ENCODE measurements at regions not wholly inside any gene's neighbourhood (a gene's known extent, or its start where the extent isn't known, plus 50 kb on each side); places are given as distances from the start of the nearest gene placed in this dataset.
"Not testable (repeated sequence)": the region's sequence is repeated elsewhere in the genome, so short reads cannot be mapped to it uniquely, and the experiment has no call there.

DNA sequence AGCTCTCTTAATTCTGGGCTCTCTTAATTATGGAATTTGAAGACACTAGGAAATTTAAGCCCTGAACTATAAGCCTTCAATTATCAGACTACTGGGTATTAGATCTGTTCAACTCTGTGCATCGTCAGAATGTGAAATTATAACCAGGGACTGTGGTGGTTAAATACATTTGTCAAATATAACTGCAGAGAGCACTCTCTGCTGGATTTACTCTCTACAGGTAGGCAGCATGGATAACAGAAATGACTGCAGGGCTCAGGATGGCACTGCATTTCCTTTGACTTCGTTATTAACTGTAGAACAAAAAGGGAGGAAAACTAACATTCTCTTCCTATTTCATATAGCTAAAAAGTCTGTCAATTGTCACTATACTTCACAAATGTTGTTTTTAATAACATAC lies 310.1 kb upstream of the RASGEF1B start:
- DNase-seq (ENCODE audit: low read depth in 2 of 2): no peak

DNA sequence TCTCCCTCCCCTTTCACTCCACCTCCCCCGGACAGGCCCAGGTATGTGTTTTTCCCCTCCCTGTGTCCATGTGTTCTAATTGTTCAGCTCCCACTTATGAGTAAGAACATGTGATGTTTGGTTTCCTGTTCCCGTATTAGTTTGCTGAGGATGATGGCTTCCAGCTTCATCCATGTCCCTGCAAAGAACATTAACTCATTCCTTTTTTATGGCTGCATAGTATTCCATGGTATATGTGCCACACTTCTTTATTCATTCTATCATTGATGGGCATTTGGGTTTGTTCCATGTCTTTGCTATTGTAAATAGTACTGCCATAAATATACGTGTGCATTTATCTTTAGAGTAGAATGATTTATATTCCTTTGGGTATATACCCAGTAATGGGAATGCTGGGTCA lies 306.0 kb upstream of the RASGEF1B start:
- not testable (repeated sequence) for DNase-seq (ENCODE audit: low read depth in 2 of 2)

DNA sequence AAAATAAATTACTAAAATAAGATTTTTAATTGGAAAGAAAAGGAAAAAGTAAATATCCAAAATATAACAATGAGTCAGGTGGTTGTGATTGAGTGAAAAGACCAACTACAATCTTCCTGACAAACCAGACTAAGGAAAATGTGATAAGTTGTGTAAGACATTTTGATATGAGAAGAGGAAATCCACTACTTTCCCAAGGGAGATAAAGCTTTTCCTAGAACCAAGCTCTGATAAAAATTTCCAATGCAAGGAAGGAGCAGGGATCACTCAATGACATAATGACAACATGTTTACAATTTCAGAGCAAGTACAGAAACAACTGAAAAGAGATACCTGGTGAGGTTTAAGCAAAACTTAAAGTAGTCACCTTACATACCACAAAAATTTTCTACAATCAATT lies 305.1 kb upstream of the RASGEF1B start:
- DNase-seq (ENCODE audit: low read depth in 2 of 2): no peak

DNA sequence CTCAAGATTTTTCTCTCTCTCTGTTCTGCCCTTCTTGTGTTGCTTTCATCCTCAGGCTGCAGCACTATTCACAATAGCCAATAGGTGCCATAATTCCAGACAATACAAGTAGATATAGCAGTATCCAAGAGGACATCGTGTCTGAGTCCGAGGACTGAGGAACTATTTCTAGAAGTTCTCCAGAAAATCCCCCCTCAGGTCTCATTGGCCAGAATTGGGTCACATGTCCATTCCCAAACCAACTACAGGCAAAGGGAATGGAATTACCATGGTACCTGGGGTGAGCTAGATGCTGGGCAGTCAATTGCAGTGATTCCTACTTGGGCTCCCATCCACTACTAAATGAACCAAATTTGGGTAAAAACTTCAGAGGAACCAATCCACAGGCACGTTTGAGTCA lies 301.9 kb upstream of the RASGEF1B start:
- DNase-seq (ENCODE audit: low read depth in 2 of 2): no peak

DNA sequence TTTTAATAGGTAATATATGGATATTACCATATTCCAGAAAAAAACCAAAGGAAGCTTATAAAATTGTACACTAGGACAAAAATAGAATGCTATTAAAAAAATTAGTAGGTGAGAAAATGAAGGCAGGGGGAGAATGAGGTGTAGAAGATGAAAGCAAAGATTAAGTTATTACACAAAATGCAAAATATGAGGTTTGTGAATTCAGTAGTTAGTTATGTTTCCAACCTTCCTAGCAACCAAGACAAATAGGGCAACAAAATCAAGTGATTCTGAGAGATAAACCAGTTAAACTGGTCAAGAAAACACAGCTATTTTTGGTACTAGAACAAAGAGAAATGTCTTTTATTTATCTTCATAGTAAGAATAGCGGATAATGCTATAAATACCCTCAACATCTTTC lies 300.0 kb upstream of the RASGEF1B start:
- no peak for DNase-seq (ENCODE audit: low read depth in 2 of 2)

DNA sequence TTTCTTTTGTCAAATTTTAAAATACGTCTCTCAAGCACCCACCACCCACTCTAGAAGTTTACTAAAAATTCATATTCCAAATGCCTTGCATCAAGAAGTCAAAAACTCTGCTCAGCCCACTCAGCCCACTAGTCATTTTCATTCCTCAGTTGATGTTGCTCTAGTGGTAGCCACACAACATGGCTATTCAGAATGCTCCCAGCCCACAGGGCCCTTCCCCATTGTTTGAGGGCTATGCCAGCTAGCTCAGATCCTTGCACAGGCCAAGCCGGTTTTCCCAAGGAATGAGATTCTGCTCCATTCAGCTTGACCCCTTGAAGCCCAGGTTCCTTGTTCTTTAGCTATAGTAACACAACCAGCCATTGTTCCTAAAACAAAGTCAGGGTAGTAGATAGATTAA lies 297.5 kb upstream of the RASGEF1B start:
- no peak for DNase-seq (ENCODE audit: low read depth in 2 of 2)

DNA sequence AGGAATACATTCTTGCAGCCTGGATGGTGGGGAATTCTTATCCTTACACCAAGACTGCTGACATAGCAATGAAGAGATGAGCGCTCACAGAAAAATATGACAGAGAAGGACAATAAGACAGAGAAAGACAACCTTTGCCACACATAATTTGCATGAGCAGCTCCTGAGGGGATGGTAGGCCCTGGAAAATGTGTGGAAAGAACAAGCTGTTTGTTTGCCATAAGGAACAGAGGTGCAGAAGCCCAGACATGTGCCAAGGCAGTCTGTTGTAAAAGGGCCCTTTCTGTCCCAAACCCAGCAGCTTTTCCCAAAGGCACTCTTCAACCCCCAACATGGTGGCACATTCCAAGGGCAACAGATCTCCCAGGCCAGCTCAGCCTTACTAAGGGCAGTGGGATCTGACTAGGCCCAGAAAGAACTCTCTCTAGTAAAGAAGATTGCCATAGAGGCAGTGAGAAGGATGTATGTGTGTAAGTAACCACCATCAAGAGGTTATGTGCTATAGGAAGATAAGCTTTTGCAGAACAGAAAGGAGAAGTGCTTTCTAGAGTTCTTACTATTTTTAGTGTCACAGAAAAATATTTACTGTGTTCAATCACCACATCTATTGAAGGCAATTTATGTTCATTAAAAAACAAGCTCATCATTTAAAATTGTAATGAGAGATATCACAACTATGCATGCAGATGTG lies 287.0 kb upstream of the RASGEF1B start:
- DNase-seq (ENCODE audit: low read depth in 2 of 2): no peak

DNA sequence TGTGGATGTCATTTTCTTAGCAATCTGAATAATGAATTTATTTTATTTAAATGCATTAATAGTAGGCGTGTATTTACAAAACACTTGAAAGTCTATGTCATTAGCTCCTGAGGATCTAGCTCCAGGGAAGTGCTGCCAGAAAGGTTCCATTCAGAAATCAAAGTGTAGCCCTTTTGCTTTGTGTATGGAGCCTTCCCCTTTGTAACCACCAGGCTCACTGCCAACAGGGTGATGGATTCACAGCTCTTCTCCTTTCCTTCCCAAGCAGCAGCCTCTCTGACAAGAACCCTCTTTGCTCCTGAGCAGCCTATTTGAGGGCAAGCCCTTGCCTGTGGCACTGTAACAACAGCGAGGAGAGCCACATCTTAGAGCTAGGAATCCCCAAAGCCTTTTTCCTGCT lies 286.0 kb upstream of the RASGEF1B start:
- DNase-seq (ENCODE audit: low read depth in 2 of 2): no peak

DNA sequence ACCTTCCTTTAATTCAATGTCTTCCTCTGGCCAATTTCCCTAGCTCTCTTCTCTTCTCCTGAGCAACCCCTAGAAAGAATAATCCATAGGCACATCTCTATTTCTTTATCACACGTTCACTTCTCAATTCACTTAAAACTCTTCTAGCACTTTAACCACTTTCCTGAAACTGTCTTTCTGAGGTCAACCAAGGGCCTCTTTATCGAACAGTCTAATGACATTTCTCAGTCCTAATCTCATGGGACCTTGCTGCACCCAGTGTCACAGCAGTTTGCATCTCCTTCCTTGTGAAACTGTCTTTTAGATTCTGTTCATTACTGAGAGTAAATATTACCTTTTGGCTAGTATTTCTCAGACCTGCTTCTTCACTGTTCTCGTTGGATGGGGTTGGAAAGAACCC lies 285.3 kb upstream of the RASGEF1B start:
- DNase-seq (ENCODE audit: low read depth in 2 of 2): no peak

DNA sequence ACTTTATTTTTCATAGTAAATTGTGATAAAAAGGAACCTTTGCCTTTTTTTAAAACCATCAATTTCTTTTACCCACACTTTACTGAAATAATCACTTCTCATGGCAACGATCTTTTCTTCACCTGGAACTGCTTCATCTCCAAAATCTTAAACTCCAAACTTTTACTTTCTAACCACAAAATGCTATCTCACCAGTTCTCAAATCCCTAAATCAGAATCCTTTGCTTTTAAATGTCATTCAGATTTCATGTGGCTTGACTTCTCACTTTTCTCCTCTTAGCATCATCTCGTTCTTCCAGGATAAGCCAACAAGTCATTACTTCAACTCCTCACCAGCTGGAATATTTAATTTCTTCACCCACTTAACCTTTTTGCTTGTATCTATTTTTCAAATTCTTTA lies 284.3 kb upstream of the RASGEF1B start:
- no peak for DNase-seq (ENCODE audit: low read depth in 2 of 2)

DNA sequence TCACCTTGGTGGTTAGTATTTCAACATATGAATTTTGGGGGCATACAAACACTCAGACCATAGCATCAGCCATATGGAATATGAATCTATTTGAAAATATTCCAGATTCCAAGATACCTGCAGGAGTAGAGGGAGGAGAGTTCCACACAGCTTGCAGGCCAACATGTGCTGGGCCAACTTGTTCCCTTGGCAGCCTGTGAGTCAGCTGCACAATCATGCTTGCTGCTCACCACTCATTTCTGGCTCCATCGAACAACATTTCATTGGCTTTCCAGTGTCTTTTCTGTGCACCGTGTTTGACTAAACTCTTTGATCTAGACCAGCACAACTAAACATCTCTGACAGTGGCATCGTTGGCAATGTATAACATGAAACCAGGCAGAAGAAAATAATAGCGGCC lies 282.5 kb upstream of the RASGEF1B start:
- DNase-seq (ENCODE audit: low read depth in 2 of 2): no peak

DNA sequence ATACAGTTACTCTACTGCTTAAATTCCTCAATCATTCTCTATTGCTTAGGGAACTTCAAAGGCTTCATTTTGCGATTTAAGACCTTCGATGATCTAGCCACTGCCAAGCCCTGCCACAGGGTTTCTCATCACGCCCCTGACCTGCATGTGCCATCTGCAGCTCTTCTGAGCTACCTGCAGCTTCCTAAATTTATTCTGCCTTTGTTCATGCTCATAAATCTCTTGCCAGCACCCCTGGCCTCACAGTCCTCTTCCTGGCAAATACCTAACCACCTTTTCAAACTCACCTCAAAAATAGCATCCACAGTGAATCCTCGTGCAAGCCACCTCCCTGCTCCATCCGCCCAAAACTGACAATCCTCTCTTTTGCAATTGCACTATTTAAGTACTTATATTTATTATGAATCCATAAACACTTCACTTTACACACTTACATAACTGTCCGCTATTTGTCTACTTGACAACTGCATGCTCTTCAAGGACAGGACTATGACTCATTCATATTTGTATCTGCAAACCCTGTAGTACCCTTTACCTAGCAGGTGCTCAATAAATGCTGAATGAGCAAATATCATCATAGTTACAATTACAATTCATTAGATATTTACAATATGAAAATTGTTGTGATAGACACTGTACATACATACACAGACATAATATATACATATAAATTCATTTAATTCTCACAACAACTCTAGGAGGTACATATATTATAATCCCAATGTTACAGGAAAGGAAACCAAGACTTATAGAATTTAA lies 280.0 kb upstream of the RASGEF1B start:
- no peak for DNase-seq (ENCODE audit: low read depth in 2 of 2)

DNA sequence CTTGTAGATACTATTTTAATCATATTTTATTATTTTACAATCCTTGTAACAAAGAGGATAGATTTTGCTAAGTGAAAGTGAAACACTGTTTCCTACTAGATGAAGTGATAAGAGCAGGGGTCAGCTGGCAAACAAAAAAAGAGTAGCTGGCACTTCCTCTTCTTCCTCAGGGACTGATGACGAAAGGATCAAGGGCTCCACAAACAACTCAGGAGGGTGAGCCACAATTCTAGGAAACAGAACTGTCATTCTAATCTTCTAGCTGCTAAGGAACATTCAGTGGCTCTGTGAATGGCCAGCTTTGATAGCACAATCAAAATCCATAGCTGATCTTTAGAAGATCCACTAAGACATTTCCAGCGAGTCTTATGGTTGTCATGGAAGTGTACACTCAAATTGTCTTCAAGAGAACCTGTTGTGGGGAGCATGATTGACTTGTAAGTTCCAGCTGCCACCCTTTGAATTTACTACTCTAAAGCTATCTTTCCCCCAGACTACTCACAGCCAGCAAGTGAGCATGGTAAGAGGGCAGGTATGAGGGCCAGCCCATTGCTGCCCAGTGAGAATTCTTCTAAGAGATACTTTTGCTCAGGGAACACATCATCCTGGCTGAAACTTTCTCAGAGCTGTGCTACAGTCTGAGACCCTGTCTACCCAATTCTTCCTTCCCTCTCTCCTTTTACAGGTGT lies 275.7 kb upstream of the RASGEF1B start:
- no peak for DNase-seq (ENCODE audit: low read depth in 2 of 2)

DNA sequence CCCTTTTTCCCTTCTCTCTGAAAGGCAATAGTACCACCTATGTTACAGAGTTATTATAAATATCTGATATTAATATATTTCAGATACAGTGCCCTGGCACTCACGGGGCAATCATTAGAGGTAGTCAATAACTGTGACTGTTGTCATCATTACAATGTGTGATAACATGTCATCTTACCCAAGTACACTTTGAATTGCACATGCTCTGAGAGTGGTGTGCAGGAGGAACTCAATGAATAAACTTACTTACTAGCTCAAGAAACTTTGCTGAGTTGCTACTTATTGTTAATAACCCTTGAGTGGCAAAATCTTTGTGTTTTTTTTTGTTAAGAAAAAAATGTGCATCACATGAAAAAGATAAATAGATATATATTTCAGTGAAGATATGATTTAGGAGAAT lies 275.1 kb upstream of the RASGEF1B start:
- no peak for DNase-seq (ENCODE audit: low read depth in 2 of 2)

DNA sequence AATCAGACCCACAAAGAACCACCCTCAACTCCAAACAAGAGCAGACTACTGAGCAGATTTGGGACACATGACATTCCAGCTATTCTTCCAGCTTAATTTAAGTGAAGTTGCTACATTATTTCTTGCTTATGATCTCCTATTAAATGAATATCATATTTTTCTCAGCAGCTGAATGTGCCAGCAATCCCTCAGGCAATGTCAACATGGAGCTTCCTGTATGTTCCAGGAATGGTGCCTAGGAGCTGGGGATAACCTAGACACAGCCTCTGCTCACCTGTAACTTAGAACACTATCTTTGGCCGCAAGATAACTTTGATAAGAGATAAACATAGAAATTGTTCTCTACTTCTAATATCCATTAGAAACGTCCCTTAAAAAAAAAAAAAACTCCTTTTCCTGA lies 274.4 kb upstream of the RASGEF1B start:
- DNase-seq (ENCODE audit: low read depth in 2 of 2): no peak

DNA sequence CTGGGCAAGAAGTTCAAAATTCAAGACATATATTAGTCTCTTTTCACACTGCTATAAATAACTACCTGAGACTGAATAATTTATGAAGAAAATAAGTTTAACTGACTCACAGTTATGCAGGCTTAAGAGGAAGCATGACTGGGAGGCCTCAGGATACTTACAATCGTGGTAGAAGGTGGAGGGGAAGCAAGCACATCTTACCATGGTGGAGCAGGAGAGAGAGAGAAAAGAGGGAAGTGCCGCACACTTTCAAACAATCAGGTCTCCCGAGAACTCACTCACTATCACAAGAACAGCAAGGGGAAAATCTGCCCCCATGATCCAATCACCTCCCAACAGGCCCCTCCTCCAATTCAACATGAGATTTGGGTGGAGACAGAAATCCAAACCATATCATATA lies 273.3 kb upstream of the RASGEF1B start:
- no peak for DNase-seq (ENCODE audit: low read depth in 2 of 2)

DNA sequence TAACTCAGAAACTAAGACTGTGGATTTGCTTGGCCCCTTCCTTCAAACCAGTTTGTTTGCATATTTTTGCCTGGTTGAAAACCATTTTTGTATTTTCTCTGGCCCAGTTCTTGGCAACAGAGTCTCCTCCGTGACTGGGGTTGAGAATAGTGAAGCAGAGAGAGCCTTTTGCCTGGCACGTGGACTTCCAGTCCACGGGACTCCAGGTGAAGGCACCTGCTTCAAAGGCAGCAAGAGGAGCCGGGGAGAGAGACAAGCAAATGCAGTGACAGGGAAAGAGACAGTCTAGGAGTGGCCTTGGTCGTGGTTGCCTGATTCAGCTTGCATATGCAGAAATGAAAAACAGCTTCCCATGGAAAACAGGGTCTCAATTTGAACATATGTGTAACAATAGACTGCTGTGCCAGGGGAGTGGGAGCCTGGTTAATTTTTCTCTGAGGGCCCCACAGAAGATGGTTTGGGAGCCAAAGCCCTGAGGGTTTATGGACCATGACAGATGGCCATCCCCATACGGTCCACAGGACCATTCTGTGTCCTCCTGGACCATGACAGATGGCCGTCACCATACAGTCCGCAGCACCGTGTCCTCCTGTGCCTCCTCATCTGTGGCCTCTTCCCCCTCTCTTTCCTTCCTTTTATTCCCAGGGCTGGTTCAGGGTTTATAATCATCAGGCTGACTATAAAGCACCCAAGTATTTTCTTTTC lies 272.2 kb upstream of the RASGEF1B start:
- no peak for DNase-seq (ENCODE audit: low read depth in 2 of 2)

DNA sequence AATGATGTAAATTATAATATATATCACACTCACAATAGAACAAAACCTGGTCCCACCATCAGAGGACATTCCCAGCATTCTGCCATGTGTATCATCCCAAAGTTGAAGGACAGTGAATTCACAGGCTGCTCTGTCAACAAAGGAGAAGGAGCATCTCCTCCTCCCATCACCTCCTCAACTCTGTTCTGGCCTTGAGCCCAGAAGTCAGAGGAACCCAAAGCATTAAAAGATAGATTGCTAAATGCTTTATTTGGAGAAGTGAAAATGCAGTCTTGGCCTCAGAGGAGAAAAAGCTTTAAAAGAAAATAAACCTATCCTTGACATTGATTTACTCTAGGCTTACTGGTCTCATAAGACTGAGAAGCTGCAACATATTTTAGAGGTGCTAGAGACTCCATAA lies 268.8 kb upstream of the RASGEF1B start:
- no peak for DNase-seq (ENCODE audit: low read depth in 2 of 2)

DNA sequence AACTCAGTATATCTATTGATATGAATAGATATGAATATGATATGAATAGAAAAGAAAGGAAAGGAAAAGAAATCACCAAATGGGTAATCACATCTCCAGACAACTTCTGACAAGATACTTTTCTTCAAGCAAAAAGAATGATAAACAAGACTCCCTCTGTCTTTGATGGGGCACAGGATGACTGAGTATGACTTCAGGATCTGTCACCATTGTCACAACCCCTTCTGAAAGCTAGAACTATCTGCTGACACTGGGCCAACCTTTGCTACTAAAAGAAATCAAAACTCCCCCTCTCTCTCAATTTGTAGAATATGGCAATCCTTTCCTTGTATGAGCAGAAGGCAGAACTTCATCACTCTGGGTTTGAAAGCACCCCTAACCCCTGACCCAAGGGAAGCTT lies 267.2 kb upstream of the RASGEF1B start:
- DNase-seq (ENCODE audit: low read depth in 2 of 2): no peak

DNA sequence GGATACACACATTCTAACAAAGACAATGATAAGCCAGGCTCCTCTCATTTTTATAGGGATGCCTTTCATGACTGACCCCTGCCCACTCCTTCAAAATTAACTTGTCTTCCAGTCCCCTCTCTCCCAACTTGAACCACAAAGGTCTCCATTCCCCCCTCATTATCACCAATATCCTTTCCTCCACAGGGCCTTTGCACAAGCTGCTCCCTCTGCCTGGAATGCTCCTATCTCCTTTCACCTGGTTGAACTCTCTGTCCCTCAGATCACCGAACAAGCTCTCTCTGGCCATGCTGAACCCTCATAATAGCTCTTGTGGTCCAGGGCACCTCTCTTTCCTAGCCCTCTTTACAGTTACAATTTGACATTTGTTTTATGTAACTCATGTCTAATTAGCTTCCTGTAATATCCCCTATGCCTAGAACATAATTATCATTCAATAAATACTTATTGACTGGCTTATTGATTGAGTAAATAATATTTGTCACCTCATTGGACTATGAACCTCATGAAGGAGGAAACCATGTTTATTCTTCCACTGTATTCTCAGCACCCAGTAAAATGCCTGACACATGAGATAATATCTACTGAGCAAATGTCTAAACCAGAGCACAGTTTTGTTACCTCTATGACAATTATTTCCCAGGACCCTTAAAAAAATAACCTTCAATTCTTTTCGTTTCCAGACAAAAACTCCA lies 266.3 kb upstream of the RASGEF1B start:
- DNase-seq (ENCODE audit: low read depth in 2 of 2): no peak

DNA sequence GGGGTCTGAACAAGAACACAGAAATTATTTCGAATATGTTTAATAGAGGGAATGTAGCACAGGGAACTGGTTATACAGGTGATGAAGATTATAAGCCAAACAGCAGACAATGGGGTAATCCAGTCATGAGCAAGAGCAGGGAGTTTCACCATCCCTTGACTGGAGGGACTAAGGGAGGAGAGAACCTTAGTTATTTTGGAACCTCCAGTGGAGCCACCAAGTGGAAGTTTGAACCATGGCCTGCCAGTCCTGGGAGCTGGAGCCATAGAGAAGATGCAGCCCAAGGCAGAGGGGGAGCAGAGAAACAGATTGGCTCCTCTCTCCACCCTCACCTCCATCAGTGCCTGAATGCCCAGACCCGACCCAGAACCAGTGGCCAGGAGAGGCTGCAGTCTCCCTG lies 264.6 kb upstream of the RASGEF1B start:
- DNase-seq (ENCODE audit: low read depth in 2 of 2): no peak

DNA sequence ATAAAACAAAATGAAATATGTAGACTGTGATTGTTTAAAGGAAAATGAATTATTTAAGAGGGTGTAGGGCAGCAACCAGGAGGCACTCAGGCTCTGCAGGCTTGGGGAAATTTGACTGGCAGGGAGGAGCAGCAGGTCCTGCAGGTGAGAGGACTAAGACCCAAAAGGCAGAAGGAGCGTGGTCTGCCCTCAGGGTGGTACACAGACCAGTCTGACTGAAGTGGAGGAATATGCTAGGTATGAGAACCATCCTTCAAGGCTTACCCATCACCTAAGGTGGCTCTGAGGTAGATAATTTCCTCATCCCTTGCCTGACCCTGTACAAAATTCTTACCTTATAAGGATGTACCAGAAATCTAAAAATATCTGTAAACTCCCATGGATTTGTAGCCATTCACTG lies 261.3 kb upstream of the RASGEF1B start:
- DNase-seq (ENCODE audit: low read depth in 2 of 2): no peak

Data from stimulated activated CD4-positive, alpha-beta T cell treated with anti-CD3 and anti-CD28 coated beads, Interleukin-1b, Interleukin-23, amount 100 ng/mL, for 4 hours (primary cell).